Panc1 (cell line): ENCODE measurements at regions not wholly inside any gene's neighbourhood (a gene's known extent, or its start where the extent isn't known, plus 50 kb on each side); places are given as distances from the start of the nearest gene placed in this dataset.

Experiments
- ATAC-seq: fragments of 200-7000 bp; cut with Tn5 transposase; 2 replicates; pipeline ENCODE4 v1.9.1; 2020; ENCODE audit warnings: mild to moderate bottlenecking, moderate library complexity
- BruUV-seq: library from RNA; stranded (reverse); fragments of 400-500 nt; replicated peaks from 2 replicates; lab custom pipeline; 2021; lab: Mats Ljungman, UMichigan
- CTCF ChIA-PET: fragments of 300-600 bp; sonication (Branson Sonifier 250); formaldehyde crosslinking; loops from one replicate; lab custom pipeline; 2022; ENCODE audit warnings: antibody characterized with exemption; lab: Charles Lee
- POLR2A ChIA-PET: fragments of 300-600 bp; sonication (Branson Sonifier 250); formaldehyde crosslinking; loops from one replicate; lab custom pipeline; 2022; ENCODE audit warnings: antibody characterized with exemption; lab: Charles Lee
- DNase-seq: peaks from one replicate; pipeline ENCODE4 v3.0.0-alpha.2; 2010; ENCODE audit warnings: low read depth, low spot score
- H3K27ac ChIP-seq: 2 replicates; pipeline ENCODE4 v1.5.1; 2011; ENCODE audit warnings: mild to moderate bottlenecking, low read length, inconsistent platforms
- H3K27me3 ChIP-seq: fragments of 200-500 bp; sonication (Bioruptor generic); 2 replicates; pipeline ENCODE4 v1.6.0; 2014; ENCODE audit warnings: low read length, inconsistent platforms; ENCODE audit not compliant: control insufficient read depth, insufficient read depth
- H3K36me3 ChIP-seq: fragments of 200-500 bp; sonication (Bioruptor generic); 2 replicates; pipeline ENCODE4 v1.5.1; 2014; ENCODE audit warnings: inconsistent platforms, mild to moderate bottlenecking, low read length, moderate library complexity; ENCODE audit not compliant: control insufficient read depth, insufficient read depth
- H3K4me1 ChIP-seq: 2 replicates; pipeline ENCODE4 v1.5.1; 2011; ENCODE audit warnings: inconsistent platforms, mild to moderate bottlenecking, low read length, moderate library complexity; ENCODE audit not compliant: control insufficient read depth, insufficient read depth
- H3K4me3 ChIP-seq, 2 experiments: 2 replicates each; pipeline ENCODE4 v1.5.1; 2011 to 2012; ENCODE audit warnings: low read depth in 2 of 2, low read length in 2 of 2, mild to moderate bottlenecking in 2 of 2, inconsistent platforms in 1 of 2, moderate library complexity in 1 of 2
- H3K9me3 ChIP-seq: fragments of 200-500 bp; sonication (Bioruptor generic); 2 replicates; pipeline ENCODE4 v1.5.1; 2014; ENCODE audit warnings: low read depth, mild to moderate bottlenecking, inconsistent platforms, low read length, moderate library complexity; ENCODE audit not compliant: control insufficient read depth, insufficient read depth
- POLR2AphosphoS5 ChIP-seq: IDR thresholded peaks from 2 replicates; pipeline ENCODE4 v1.6.1; 2012; ENCODE audit warnings: mild to moderate bottlenecking, low read depth, low read length, moderate library complexity
- SIN3A ChIP-seq: IDR thresholded peaks from 2 replicates; pipeline ENCODE4 v1.6.1; 2012; ENCODE audit warnings: low read depth, mild to moderate bottlenecking, low read length, moderate library complexity, borderline replicate concordance; ENCODE audit not compliant: insufficient read depth
- TCF7L2 ChIP-seq: IDR thresholded peaks from 2 replicates; pipeline ENCODE4 v1.6.1; 2011; ENCODE audit warnings: mild to moderate bottlenecking, low read depth, low read length, inconsistent platforms
- in situ Hi-C: cut with HindIII; loops from 2 replicates; pipeline ENCODE4 v1.10.0; 2016; ENCODE audit warnings: low sequenced_read_pairs, low pct_unique_long_range_greater_than_20kb
- intact Hi-C: fragments of 100-400 bp; cut with micrococcal nuclease; formaldehyde crosslinking; loops from one replicate; pipeline ENCODE4 v1.10.0; 2022; ENCODE audit not compliant: unreplicated experiment
- TF ChIP-seq, protein P1 (sequence below), 2 experiments: IDR thresholded peaks; 2 replicates each; pipeline ENCODE4 v1.6.1; 2011 to 2012; ENCODE audit warnings: low read depth in 2 of 2, control low read depth in 1 of 2, low read length in 1 of 2, mild to moderate bottlenecking in 1 of 2, moderate library complexity in 1 of 2; ENCODE audit not compliant: insufficient read depth in 1 of 2
- TF ChIP-seq, protein P2 (sequence below): fragments of 450-650 bp; IDR thresholded peaks from 2 replicates; pipeline ENCODE4 v1.5.1; 2017; ENCODE audit warnings: mild to moderate bottlenecking

- ChIA-PET POLR2A (interaction anchor here (0.6 kb wide), 1 partner anchor 591 kb away, joined by 3 read pairs; no protein-coding TSS in a partner anchor), CTCF (no interaction called here)
- H3K27ac ChIP-seq = no peak overlapping the region
- no peaks in the 10 kb centered on the region for H3K9me3 ChIP-seq
- TF ChIP-seq POLR2AphosphoS5 (no peak), TCF7L2 (no peak), SIN3A (no peak)
- TF ChIP-seq, protein P1, sequence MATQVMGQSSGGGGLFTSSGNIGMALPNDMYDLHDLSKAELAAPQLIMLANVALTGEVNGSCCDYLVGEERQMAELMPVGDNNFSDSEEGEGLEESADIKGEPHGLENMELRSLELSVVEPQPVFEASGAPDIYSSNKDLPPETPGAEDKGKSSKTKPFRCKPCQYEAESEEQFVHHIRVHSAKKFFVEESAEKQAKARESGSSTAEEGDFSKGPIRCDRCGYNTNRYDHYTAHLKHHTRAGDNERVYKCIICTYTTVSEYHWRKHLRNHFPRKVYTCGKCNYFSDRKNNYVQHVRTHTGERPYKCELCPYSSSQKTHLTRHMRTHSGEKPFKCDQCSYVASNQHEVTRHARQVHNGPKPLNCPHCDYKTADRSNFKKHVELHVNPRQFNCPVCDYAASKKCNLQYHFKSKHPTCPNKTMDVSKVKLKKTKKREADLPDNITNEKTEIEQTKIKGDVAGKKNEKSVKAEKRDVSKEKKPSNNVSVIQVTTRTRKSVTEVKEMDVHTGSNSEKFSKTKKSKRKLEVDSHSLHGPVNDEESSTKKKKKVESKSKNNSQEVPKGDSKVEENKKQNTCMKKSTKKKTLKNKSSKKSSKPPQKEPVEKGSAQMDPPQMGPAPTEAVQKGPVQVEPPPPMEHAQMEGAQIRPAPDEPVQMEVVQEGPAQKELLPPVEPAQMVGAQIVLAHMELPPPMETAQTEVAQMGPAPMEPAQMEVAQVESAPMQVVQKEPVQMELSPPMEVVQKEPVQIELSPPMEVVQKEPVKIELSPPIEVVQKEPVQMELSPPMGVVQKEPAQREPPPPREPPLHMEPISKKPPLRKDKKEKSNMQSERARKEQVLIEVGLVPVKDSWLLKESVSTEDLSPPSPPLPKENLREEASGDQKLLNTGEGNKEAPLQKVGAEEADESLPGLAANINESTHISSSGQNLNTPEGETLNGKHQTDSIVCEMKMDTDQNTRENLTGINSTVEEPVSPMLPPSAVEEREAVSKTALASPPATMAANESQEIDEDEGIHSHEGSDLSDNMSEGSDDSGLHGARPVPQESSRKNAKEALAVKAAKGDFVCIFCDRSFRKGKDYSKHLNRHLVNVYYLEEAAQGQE (IDR thresholded peaks at IDR 0.05; ENCODE audit: insufficient read depth in 1 of 2, low read depth in 2 of 2, low read length in 1 of 2) = no peak
- TF ChIP-seq, protein P2, sequence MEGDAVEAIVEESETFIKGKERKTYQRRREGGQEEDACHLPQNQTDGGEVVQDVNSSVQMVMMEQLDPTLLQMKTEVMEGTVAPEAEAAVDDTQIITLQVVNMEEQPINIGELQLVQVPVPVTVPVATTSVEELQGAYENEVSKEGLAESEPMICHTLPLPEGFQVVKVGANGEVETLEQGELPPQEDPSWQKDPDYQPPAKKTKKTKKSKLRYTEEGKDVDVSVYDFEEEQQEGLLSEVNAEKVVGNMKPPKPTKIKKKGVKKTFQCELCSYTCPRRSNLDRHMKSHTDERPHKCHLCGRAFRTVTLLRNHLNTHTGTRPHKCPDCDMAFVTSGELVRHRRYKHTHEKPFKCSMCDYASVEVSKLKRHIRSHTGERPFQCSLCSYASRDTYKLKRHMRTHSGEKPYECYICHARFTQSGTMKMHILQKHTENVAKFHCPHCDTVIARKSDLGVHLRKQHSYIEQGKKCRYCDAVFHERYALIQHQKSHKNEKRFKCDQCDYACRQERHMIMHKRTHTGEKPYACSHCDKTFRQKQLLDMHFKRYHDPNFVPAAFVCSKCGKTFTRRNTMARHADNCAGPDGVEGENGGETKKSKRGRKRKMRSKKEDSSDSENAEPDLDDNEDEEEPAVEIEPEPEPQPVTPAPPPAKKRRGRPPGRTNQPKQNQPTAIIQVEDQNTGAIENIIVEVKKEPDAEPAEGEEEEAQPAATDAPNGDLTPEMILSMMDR = no peak
- no peaks in the 10 kb centered on the region for H3K36me3 ChIP-seq
- H3K4me1 ChIP-seq = no peaks in the 10 kb centered on the region
- no TSS peak for BruUV-seq
- H3K27me3 ChIP-seq = no peaks in the 10 kb centered on the region
- intact Hi-C loops = no loop called here
- DNase-seq (no peak), ATAC-seq (no peak)
- in situ Hi-C loops = no loop called here
- no peak overlapping the region for H3K4me3 ChIP-seq
Measured at GRCh38 chr5:54860321-54860720, 125.1 kb downstream of the ESM1 start.

GRCh38 chr5:54859316-54859715 lies 126.1 kb downstream of the ESM1 start:
- DNase-seq (no peak), ATAC-seq (no peak)
- Histone ChIP-seq H3K27ac (no peak overlapping the region), H3K4me1 (no peaks in the 10 kb centered on the region), H3K27me3 (no peaks in the 10 kb centered on the region), H3K4me3 (no peak overlapping the region), H3K9me3 (no peaks in the 10 kb centered on the region), H3K36me3 (no peaks in the 10 kb centered on the region)
- BruUV-seq = no TSS peak
- TF ChIP-seq SIN3A = no peak
- TF ChIP-seq POLR2AphosphoS5 = no peak
- TF ChIP-seq, protein P2 = no peak
- TF ChIP-seq TCF7L2 = no peak
- TF ChIP-seq, protein P1 (IDR thresholded peaks at IDR 0.05; ENCODE audit: insufficient read depth in 1 of 2, low read depth in 2 of 2, low read length in 1 of 2) = no peak
- POLR2A ChIA-PET = no interaction called here
- intact Hi-C loops (no loop called here), in situ Hi-C loops (no loop called here)
- CTCF ChIA-PET = no interaction called here
